Hepatocyte (in vitro differentiated cells): ENCODE measurements at regions not wholly inside any gene's neighbourhood (a gene's known extent, or its start where the extent isn't known, plus 50 kb on each side); places are given as distances from the start of the nearest gene placed in this dataset.

Experiments
- DNase-seq: peaks from one replicate; pipeline ENCODE4 v3.0.0-alpha.2; 2016; ENCODE audit warnings: low spot score
- H2AFZ ChIP-seq: fragments of 200-600 bp; sonication (generic); 2 replicates; pipeline ENCODE4 v1.6.0; 2016; ENCODE audit warnings: antibody characterized with exemption, mild to moderate bottlenecking
- H3K27ac ChIP-seq: fragments of 200-600 bp; sonication (generic); 2 replicates; pipeline ENCODE4 v1.5.1; 2016; ENCODE audit warnings: mild to moderate bottlenecking
- H3K27me3 ChIP-seq: fragments of 200-600 bp; sonication (generic); 2 replicates; pipeline ENCODE4 v1.6.1; 2016
- H3K36me3 ChIP-seq: fragments of 200-600 bp; sonication (generic); replicated peaks from 2 replicates; pipeline ENCODE4 v1.5.1; 2016; ENCODE audit warnings: low read depth; ENCODE audit not compliant: insufficient read depth
- H3K4me1 ChIP-seq: fragments of 200-600 bp; sonication (generic); 2 replicates; pipeline ENCODE4 v1.5.1; 2016; ENCODE audit warnings: mild to moderate bottlenecking, moderate library complexity; ENCODE audit not compliant: insufficient read depth
- H3K4me2 ChIP-seq: fragments of 200-600 bp; sonication (generic); 2 replicates; pipeline ENCODE4 v1.6.0; 2016
- H3K4me3 ChIP-seq: fragments of 200-600 bp; sonication (generic); 2 replicates; pipeline ENCODE4 v1.5.1; 2016; ENCODE audit warnings: mild to moderate bottlenecking
- H3K79me2 ChIP-seq: fragments of 200-600 bp; sonication (generic); 2 replicates; pipeline ENCODE4 v1.6.0; 2017; ENCODE audit warnings: mild to moderate bottlenecking
- H3K9me2 ChIP-seq: fragments of 200-600 bp; sonication (generic); replicated peaks from 2 replicates; pipeline ENCODE4 v1.6.0; 2017; ENCODE audit warnings: mild to moderate bottlenecking; ENCODE audit not compliant: insufficient read depth
- H3K9me3 ChIP-seq: fragments of 200-600 bp; sonication (generic); 2 replicates; pipeline ENCODE4 v1.5.1; 2016; ENCODE audit warnings: low read depth, mild to moderate bottlenecking
- H4K20me1 ChIP-seq: fragments of 200-600 bp; sonication (generic); 2 replicates; pipeline ENCODE4 v1.6.0; 2016; ENCODE audit warnings: mild to moderate bottlenecking; ENCODE audit not compliant: insufficient read depth, poor library complexity, severe bottlenecking
- EZH2 ChIP-seq: fragments of 200-600 bp; sonication (generic); IDR thresholded peaks from 2 replicates; pipeline ENCODE4 v1.6.1; 2016; ENCODE audit warnings: antibody characterized with exemption, mild to moderate bottlenecking, borderline replicate concordance
- EZH2phosphoT487 ChIP-seq: fragments of 200-600 bp; sonication (generic); IDR thresholded peaks from one replicate; pipeline ENCODE4 v1.6.1; 2018; ENCODE audit warnings: antibody characterized with exemption, mild to moderate bottlenecking, low read depth, moderate library complexity; ENCODE audit not compliant: unreplicated experiment, severe bottlenecking
- WGBS: methylation state at CpG from one replicate; pipeline ENCODE4 v1.1.6; 2016; ENCODE audit warnings: low lambda C conversion rate; ENCODE audit errors: missing lambda C conversion rate; 5-methylcytosine and 5-hydroxymethylcytosine counted together
- TF ChIP-seq, protein P1 (sequence below): fragments of 200-600 bp; sonication (generic); IDR thresholded peaks from 2 replicates; pipeline ENCODE4 v1.5.1; 2016; ENCODE audit warnings: antibody characterized with exemption, mild to moderate bottlenecking; ENCODE audit not compliant: poor library complexity

DNA sequence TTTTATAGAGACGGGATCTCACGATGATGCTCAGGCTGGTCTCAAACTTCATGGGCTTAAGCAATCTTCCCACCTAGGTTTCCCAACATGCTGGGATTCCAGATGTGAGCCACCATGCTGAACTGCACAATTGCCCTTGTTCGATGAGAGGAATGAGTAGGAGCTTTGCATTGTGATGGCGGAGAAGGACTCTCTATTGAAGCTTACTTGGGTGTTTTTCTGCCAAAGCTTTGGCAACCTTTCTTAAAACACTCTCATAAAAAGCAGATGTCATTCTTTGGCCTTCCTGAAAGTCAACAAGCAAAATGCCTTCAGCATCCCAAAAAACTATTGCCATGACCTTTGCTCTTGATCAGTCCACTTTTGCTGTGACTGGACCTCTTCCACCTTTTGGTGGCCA, 904.8 kb upstream of the TMEM132C start:
- Histone ChIP-seq H3K9me3 (no peaks in the 10 kb centered on the region), H4K20me1 (no peaks in the 10 kb centered on the region), H2AFZ (no peak overlapping the region), H3K4me3 (no peak overlapping the region), H3K79me2 (no peaks in the 10 kb centered on the region), H3K4me2 (no peak overlapping the region), H3K27me3 (no peaks in the 10 kb centered on the region), H3K4me1 (no peaks in the 10 kb centered on the region), H3K27ac (no peak overlapping the region), H3K36me3 (no peaks in the 10 kb centered on the region), H3K9me2 (no peaks in the 10 kb centered on the region)
- DNase-seq = no peak
- TF ChIP-seq, protein P1, sequence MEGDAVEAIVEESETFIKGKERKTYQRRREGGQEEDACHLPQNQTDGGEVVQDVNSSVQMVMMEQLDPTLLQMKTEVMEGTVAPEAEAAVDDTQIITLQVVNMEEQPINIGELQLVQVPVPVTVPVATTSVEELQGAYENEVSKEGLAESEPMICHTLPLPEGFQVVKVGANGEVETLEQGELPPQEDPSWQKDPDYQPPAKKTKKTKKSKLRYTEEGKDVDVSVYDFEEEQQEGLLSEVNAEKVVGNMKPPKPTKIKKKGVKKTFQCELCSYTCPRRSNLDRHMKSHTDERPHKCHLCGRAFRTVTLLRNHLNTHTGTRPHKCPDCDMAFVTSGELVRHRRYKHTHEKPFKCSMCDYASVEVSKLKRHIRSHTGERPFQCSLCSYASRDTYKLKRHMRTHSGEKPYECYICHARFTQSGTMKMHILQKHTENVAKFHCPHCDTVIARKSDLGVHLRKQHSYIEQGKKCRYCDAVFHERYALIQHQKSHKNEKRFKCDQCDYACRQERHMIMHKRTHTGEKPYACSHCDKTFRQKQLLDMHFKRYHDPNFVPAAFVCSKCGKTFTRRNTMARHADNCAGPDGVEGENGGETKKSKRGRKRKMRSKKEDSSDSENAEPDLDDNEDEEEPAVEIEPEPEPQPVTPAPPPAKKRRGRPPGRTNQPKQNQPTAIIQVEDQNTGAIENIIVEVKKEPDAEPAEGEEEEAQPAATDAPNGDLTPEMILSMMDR = no peak
- TF ChIP-seq EZH2 (no peak), EZH2phosphoT487 (no peak)
- WGBS = 93% methylated on average over 4 of the region's 4 CpGs

DNA sequence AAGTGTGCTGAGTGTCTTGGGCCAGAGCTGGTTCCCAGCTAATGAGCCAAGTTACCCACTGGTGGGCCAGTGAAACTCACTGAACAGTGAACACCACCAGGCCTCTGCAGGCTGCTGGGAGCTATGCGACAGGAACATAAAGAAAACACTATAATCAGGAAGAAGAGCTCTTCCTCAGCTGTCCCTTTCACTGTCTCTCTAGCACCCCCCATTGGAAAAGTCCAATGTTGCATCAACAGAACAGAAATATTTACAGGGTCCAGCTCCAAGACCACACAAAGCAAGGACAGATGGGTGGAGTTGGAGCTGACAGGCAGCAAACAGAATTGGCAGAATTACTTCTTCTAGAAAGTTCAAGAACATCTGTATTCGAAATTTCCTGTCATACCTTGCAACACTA, 903.6 kb upstream of the TMEM132C start:
- no peak for TF ChIP-seq EZH2phosphoT487
- TF ChIP-seq, protein P1 = no peak
- TF ChIP-seq EZH2 = no peak
- H3K27me3 ChIP-seq = no peaks in the 10 kb centered on the region
- H3K27ac ChIP-seq = no peak overlapping the region
- no peak overlapping the region for H3K4me3 ChIP-seq
- no peaks in the 10 kb centered on the region for H3K4me1 ChIP-seq
- H2AFZ ChIP-seq = no peak overlapping the region
- no peaks in the 10 kb centered on the region for H3K79me2 ChIP-seq
- no peak overlapping the region for H3K4me2 ChIP-seq
- no peaks in the 10 kb centered on the region for H3K36me3 ChIP-seq
- H3K9me2 ChIP-seq = no peaks in the 10 kb centered on the region
- no peaks in the 10 kb centered on the region for H4K20me1 ChIP-seq
- 27% methylated on average over 2 of the region's 2 CpGs for WGBS
- H3K9me3 ChIP-seq = no peaks in the 10 kb centered on the region
- DNase-seq = no peak

DNA sequence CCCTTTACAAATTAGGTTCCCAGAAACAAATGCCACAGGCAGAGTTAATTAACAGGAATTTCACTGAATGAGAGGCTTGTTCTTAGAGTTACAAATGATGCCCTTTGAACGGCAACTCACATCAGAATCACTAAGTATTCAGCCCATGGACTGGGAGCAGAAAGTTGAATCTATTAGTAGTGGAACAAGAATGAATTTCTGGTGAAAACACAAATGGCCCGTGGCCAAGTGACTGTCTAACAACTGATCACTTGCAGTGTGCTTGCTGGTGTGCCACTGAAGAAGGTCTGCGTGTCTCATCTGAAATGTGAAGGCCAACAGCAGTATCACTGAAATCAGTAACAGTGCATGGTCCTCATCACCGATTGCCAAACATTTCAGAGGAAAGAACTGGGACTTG, 893.4 kb upstream of the TMEM132C start:
- Histone ChIP-seq H3K9me3 (no peaks in the 10 kb centered on the region), H3K27ac (no peak overlapping the region), H3K27me3 (no peaks in the 10 kb centered on the region), H2AFZ (no peak overlapping the region), H3K79me2 (no peaks in the 10 kb centered on the region), H3K9me2 (no peaks in the 10 kb centered on the region), H3K4me2 (no peak overlapping the region), H3K36me3 (no peaks in the 10 kb centered on the region), H3K4me3 (no peak overlapping the region), H3K4me1 (no peaks in the 10 kb centered on the region), H4K20me1 (no peaks in the 10 kb centered on the region)
- WGBS = 97% methylated on average over 4 of the region's 4 CpGs
- no peak for DNase-seq
- TF ChIP-seq EZH2 = no peak
- TF ChIP-seq, protein P1 = no peak
- no peak for TF ChIP-seq EZH2phosphoT487

DNA sequence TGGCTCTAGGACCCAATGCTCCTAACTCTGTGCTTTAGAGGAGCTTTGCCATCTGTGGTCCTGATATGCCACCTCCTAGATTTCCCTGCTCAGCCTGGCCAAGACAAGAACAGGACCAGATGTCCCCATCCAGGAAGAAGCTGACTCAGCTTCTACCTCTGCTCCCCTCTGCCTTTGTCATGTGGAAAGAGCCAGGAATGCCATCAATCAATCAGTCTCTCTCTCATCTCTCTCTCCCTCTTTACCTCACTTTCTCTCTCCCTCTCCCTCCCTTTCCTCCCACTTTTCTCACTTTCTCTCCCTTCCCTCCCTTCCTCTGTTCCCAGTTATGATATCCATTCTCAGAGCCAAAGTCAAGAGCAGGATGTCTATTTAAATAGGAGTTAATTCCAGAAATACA, 892.5 kb upstream of the TMEM132C start:
- no peak overlapping the region for H3K4me3 ChIP-seq
- no peak overlapping the region for H3K4me2 ChIP-seq
- H3K36me3 ChIP-seq = no peaks in the 10 kb centered on the region
- no peak overlapping the region for H3K27ac ChIP-seq
- no peaks in the 10 kb centered on the region for H3K79me2 ChIP-seq
- no peaks in the 10 kb centered on the region for H3K9me3 ChIP-seq
- H4K20me1 ChIP-seq = no peaks in the 10 kb centered on the region
- TF ChIP-seq, protein P1 = no peak
- TF ChIP-seq EZH2 (no peak), EZH2phosphoT487 (no peak)
- no peak overlapping the region for H2AFZ ChIP-seq
- no peak for DNase-seq
- no peaks in the 10 kb centered on the region for H3K4me1 ChIP-seq
- no peaks in the 10 kb centered on the region for H3K27me3 ChIP-seq
- H3K9me2 ChIP-seq = no peaks in the 10 kb centered on the region
